ENCODE measurements at regions not wholly inside any gene's neighbourhood (a gene's known extent, or its start where the extent isn't known, plus 50 kb on each side); places are given as distances from the start of the nearest gene placed in this dataset.
"Not testable (repeated sequence)": the region's sequence is repeated elsewhere in the genome, so short reads cannot be mapped to it uniquely, and the experiment has no call there.

GRCh38 chr5:57002959-57003485, 51.1 kb upstream of the MIER3 start:
- DNase-seq (ENCODE audit: low read depth), result no peak

DNA sequence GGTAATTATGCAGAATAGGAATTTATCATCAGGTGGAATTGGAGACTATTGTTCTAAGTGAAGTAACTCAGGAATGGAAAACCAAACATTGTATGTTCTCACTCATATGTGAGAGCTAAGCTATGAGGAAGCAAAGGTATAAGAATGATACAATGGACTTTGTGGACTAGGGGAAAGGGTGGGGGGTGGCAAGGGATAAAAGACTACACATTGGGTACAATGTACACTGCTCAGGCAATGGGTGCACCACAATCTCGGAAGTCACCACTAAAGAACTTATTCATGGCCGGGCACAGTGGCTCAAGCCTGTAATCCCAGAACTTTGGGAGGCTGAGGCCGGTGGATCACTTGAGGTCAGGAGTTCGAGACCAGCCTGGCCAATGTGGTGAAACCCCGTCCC, 51.6 kb upstream of the MIER3 start:
- DNase-seq (ENCODE audit: low read depth), result not testable (repeated sequence)

DNA sequence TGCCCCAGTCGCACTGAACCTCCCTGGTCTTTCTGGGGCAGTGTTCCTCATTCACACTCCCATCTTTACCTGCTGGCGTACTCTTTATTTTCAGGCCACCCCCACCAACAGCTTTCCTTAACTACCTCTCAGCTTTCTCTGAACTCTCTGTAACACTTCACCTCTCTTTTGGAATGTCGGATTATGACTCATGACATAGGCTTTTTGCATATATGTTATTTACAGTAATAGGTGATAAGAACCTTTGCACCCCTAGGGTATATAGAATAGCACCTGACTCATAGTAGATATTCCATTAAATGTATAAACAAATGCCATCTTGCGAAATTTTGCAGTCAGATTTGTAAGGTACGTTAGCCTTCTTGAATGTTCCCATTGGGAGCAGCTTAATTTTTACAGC, 52.9 kb upstream of the MIER3 start:
- DNase-seq (ENCODE audit: low read depth), result no peak

GRCh38 chr5:57007344-57007743, 55.4 kb upstream of the MIER3 start:
- no peak for DNase-seq (ENCODE audit: low read depth)

DNA sequence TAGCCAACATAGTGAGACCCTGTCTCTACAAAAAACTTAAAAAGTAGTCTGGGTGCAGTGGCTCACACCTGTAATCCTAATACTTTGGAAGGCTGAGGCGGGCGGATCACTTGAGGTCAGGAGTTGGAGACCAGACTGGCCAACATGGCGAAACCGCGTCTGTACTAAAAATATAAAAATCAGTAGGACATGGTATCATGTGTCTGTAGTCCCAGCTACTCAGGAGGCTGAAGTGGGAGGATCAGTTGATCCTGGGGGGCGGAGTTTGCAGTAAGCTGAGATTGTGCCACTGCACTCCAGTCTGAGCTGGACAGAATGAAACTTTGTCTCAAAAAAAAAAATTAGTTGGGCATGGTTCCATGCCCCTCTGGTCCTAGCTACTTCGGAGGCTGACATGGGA, 57.9 kb upstream of the MIER3 start:
- DNase-seq (ENCODE audit: low read depth), result no peak

GRCh38 chr5:57010786-57011185, 58.9 kb upstream of the MIER3 start:
- DNase-seq (ENCODE audit: low read depth), result no peak

DNA sequence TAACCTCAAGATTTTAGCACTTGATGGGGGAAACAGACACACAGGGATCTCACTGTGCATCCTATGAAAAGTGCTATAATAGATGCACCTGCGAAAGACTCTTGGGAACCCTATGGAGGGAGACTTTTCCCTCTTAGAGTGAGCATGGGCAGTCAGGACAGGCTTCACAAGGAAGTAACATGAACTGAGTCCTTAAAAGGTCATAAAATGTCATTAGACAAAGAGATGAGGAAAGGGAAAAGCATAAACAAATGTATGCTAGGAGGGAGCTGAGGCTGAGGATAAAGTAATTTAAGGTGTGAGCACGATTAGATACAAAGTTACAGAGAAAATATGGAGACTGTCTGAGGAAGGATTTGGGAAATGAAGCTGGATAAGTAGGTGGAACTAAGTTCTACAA, 60.6 kb upstream of the MIER3 start:
- DNase-seq (ENCODE audit: low read depth), result no peak

DNA sequence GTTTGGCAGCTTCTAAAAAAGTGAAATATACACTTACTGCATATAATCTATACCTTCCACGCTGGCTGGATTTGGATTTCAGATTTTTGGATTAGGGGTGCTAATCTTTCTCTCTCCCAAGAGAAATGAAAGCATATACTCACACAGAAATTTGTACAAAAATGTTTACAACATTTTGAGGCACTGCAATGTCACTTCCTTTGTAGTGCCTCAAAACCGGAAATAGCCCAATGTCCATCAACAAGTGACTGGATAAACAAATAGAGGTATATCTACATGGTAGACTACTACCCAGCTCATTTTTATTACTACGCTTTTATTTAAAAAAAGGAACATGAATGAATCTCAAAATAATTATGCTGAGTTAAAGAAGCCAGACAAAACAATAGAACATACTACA, 74.0 kb upstream of the MIER3 start:
- DNase-seq (ENCODE audit: low read depth), result no peak

GRCh38 chr5:57028161-57028560, 76.2 kb upstream of the MIER3 start:
- no peak for DNase-seq (ENCODE audit: low read depth)

GRCh38 chr5:57032151-57032551, 80.2 kb upstream of the MIER3 start:
- DNase-seq (ENCODE audit: low read depth), result no peak

- DNase-seq (ENCODE audit: low read depth), result no peak
These were observed 81.2 kb upstream of the MIER3 start for GRCh38 chr5:57033103-57033502.

- no peak for DNase-seq (ENCODE audit: low read depth)
These were observed 81.6 kb upstream of the MIER3 start for GRCh38 chr5:57033503-57033902.

- no peak for DNase-seq (ENCODE audit: low read depth)
These were observed 82.4 kb upstream of the MIER3 start for GRCh38 chr5:57034201-57034916.

- DNase-seq (ENCODE audit: low read depth), result no peak
These were observed 84.0 kb upstream of the MIER3 start for GRCh38 chr5:57035955-57036354.

GRCh38 chr5:57036761-57037160, 84.8 kb upstream of the MIER3 start:
- DNase-seq (ENCODE audit: low read depth), result no peak

DNA sequence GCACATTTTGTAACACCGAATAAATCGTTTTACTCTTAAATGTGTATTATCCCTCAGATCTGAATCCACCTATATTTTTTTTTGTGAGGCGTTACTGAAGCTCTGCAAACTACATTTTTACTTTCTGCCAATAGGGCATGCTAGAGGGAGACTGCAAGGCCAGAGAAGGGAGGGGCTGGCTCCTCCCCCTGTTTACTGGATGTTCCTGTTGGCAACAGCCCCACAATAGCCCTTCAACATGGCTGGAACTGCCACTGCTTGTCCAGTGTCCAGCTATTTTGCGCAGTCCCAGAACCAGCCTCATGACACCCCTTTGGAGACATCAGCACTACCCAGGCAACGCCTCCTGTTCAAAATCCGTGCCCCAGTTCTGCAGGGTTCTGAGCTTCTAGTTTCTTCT, 85.4 kb upstream of the MIER3 start:
- no peak for DNase-seq (ENCODE audit: low read depth)

DNA sequence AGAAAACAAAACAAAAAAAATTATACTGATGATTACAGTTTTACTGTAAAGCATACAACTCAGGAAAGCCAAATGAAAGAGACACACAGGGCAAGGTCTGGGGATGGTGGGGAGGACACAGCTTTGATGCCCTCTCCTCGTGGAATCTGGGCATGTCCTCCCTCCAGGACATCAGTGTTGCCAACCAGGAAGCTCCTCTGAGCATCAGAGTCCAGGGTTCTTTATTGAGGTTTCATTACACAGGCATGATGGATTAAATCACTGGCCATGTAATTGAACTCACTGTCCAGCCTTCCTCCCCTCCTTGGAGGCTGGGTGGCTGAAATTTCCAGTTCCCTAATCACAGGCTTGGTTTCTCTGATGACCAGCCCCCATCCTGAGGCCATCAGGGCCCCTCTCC, 89.6 kb upstream of the MIER3 start:
- no peak for DNase-seq (ENCODE audit: low read depth)

- no peak for DNase-seq (ENCODE audit: low read depth)
These were observed 90.6 kb upstream of the MIER3 start for GRCh38 chr5:57042524-57042931.

GRCh38 chr5:57054135-57054534, 102.2 kb upstream of the MIER3 start:
- no peak for DNase-seq (ENCODE audit: low read depth)

DNA sequence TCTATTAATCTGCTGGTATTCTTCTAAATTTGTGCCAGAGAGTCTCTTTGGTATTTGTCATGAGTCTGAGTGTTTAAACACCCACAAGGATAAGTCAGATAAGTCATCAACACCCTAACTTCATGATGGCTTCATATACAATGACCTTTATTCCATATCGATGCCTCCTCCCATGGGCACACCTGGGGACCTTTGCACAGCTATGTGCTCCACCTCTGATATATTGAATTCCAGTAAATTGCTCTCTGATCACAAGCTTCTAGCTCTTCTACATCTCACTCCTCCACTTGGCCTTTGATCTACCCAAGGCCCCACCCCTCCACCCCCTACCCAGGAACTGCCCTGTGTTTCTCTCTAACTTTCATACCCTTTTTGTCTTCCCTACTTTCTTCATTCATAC, 102.7 kb upstream of the MIER3 start:
- no peak for DNase-seq (ENCODE audit: low read depth)

GRCh38 chr5:57055731-57056130, 103.8 kb upstream of the MIER3 start:
- DNase-seq (ENCODE audit: low read depth), result no peak

DNA sequence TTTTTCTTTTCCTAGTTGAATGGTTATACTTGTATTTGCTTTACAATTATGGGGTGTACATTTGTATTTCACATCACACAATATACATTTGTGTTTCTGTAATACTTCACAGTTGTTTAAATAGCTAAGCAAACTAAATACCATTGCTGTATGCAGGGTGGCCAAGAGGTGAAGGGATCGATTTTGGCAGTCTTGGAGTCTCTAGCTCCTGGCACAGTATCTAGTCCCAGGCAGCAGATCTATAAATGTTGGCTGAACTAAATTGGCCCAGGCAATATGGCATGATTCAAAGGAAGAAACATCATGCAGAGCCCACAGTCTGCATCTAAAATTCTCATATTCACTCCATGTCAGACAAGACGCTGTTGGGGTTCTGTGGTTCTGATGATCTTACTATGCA, 110.1 kb upstream of the GPBP1 start:
- no peak for DNase-seq (ENCODE audit: low read depth)

- no peak for DNase-seq (ENCODE audit: low read depth)
These were observed 106.8 kb upstream of the GPBP1 start for GRCh38 chr5:57066924-57067596.

GRCh38 chr5:57067597-57067924, 106.3 kb upstream of the GPBP1 start:
- no peak for DNase-seq (ENCODE audit: low read depth)
